ENCODE measurements at regions not wholly inside any gene's neighbourhood (a gene's known extent, or its start where the extent isn't known, plus 50 kb on each side); places are given as distances from the start of the nearest gene placed in this dataset.

GRCh38 chr22:48940266-48941032, 887.2 kb downstream of the BRD1 start:
- Histone ChIP-seq H3K27me3 (peaks cover 0 to 10% (median 0%) of the 10 kb centered on the region in 9 donors), H3K4me3 (no peak overlapping the region), H3K36me3 (no peaks in the 10 kb centered on the region), H3K9me3 (peaks cover 0 to 7% (median 0%) of the 10 kb centered on the region in 12 donors), H3K4me1 (no peaks in the 10 kb centered on the region), H3K27ac (no peak overlapping the region)
- DNase-seq (no peak), ATAC-seq (no peak)
- TF ChIP-seq CTCF (IDR thresholded peaks at IDR 0.05) (no peak), POLR2A (IDR thresholded peaks at IDR 0.05) (no peak)
- intact Hi-C loops (cut with DNase I): loop anchor here in 4 of 10 donors (5.0 to 10.0 kb wide), 4 partner anchors 56 to 364 kb away; no protein-coding TSS in a partner anchor
- WGBS, 4 donors: 75 to 79% (median 77%) methylated on average over 19 to 20 of the region's 20 CpGs

DNA sequence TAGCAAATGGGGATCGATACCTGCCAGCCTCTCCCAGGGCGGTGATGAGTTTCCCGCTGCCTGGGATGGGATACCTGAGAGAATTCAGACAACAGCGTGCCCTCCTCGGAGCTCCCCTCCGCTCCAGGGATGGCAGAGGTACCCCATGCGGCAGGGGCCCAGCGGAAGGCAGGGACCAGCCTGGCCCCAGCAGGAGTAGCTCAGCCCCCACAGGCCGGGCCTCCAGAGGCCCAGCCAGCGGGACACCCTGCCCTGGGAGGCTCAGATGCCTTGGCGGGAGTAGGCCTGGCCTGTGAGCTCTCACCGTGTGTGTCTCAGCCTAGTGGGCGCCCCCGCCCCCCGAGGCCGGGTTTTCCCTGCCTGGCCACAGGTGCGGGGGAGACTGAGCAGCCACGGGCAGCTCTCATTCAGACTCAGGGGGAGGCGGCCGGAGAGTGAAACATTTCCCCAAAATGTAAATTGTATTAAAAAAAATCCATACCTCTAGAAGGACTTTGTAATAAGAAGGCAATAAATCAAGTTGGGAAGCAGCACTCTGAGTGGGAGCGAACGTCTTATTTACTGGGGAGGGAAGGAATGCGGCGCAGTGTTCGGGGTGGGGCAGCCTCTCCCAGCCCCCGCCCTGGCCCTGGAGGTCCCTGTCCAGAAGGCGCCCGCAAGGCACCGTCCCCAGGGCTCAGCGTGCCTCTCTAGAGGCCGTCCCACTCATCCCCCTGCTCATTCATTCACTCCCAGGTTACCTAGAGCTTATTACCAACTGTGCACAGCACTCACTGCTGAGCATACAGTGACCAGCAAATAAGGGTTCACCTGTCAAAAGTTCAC, 888.0 kb downstream of the BRD1 start:
- ATAC-seq (no peak), DNase-seq (no peak)
- Histone ChIP-seq H3K27me3 (peaks cover 0 to 10% (median 0%) of the 10 kb centered on the region in 9 donors), H3K27ac (no peak overlapping the region), H3K4me3 (no peak overlapping the region), H3K4me1 (no peaks in the 10 kb centered on the region), H3K36me3 (no peaks in the 10 kb centered on the region), H3K9me3 (peaks cover 0 to 11% (median 0%) of the 10 kb centered on the region in 12 donors)
- intact Hi-C loops (cut with DNase I): loop anchor here in 4 of 10 donors (5.0 to 10.0 kb wide), 4 partner anchors 55 to 365 kb away; no protein-coding TSS in a partner anchor
- 72 to 82% (median 77%) methylated on average over 21 to 31 of the region's 31 CpGs for WGBS, 4 donors
- no peak for TF ChIP-seq POLR2A (IDR thresholded peaks at IDR 0.05)
- TF ChIP-seq CTCF (IDR thresholded peaks at IDR 0.05): no peak

DNA sequence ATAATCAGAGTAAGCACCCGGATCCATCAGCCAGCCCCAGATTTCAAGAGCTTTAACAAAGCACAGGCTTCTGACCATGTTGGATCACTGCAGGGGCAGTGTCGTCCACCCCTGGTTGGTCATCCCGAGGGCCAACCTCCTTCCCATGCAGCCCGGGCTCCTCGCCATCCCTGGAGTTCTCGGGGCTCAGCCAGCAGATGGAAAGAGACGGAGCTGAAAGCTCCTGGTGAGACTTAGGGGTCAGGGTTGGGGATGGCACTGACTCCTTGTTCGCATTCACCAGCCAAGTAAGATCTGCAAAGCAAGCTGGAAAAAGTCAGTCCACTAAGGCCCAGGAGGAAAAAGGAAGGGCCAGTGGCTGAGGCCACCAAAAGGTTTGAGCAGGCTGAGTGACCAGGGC, 888.9 kb downstream of the BRD1 start:
- peaks cover 0 to 17% (median 0%) of the 10 kb centered on the region in 12 donors for H3K9me3 ChIP-seq
- 74 to 87% (median 82%) methylated on average over 8 of the region's 8 CpGs for WGBS, 4 donors
- DNase-seq: no peak
- H3K36me3 ChIP-seq: no peaks in the 10 kb centered on the region
- H3K27ac ChIP-seq: no peak overlapping the region
- intact Hi-C loops (cut with DNase I): no loop called here
- peaks cover 0 to 10% (median 0%) of the 10 kb centered on the region in 9 donors for H3K27me3 ChIP-seq
- TF ChIP-seq POLR2A (IDR thresholded peaks at IDR 0.05) (no peak), CTCF (IDR thresholded peaks at IDR 0.05) (no peak)
- no peak for ATAC-seq
- H3K4me3 ChIP-seq: no peak overlapping the region
- no peaks in the 10 kb centered on the region for H3K4me1 ChIP-seq

All from heart left ventricle (tissue), 16 donors.